HCT116 (cell line): ENCODE measurements at regions not wholly inside any gene's neighbourhood (a gene's known extent, or its start where the extent isn't known, plus 50 kb on each side); places are given as distances from the start of the nearest gene placed in this dataset.

ENCODE experiments used
- ATAC-seq: fragments of 200-7000 bp; cut with Tn5 transposase; 2 replicates; pipeline ENCODE4 v1.9.1; 2020; ENCODE audit warnings: mild to moderate bottlenecking, moderate library complexity
- BruUV-seq: library from RNA; stranded (reverse); fragments of 400-500 nt; replicated peaks from 2 replicates; lab custom pipeline; 2021; lab: Mats Ljungman, UMichigan
- CTCF ChIA-PET: fragments of 300-600 bp; sonication (Branson Sonifier 250); formaldehyde crosslinking; loops from one replicate; lab custom pipeline; 2021; ENCODE audit warnings: antibody characterized with exemption; lab: Charles Lee
- POLR2A ChIA-PET: fragments of 300-600, 350-600 bp; sonication (Branson Sonifier 250); formaldehyde crosslinking; loops from one replicate; lab custom pipeline; 2021; ENCODE audit warnings: antibody characterized with exemption; lab: Charles Lee
- RAD21 ChIA-PET, 2 experiments: fragments of 300-600 bp; sonication (Branson Sonifier 250); formaldehyde crosslinking; loops; one replicate each; lab custom pipeline; 2023; ENCODE audit warnings: low total read pairs in 2 of 2; ENCODE audit not compliant: uncharacterized antibody in 2 of 2, unreplicated experiment in 2 of 2, low non-redundant PET in 1 of 2; lab: Charles Lee
- DNase-seq: peaks from one replicate; pipeline ENCODE4 v3.0.0-alpha.2; 2010; ENCODE audit warnings: low read depth, low spot score
- H2AFZ ChIP-seq: fragments of 200-600 bp; shearing (Covaris generic), sonication (generic); 2 replicates; pipeline ENCODE4 v1.6.1; 2017; ENCODE audit warnings: low read depth, mixed run types, mixed read lengths, antibody characterized with exemption, low read length; ENCODE audit not compliant: poor library complexity, severe bottlenecking
- H3K27ac ChIP-seq: 2 replicates; pipeline ENCODE4 v1.5.1; 2012; ENCODE audit warnings: low read depth, low read length
- H3K27me3 ChIP-seq: fragments of 200-600 bp; sonication (generic); 2 replicates; pipeline ENCODE4 v1.6.1; 2016; ENCODE audit warnings: mixed run types, low read length, mixed read lengths; ENCODE audit not compliant: insufficient read depth
- H3K36me3 ChIP-seq, 2 experiments: fragments of 200-500 bp in 1 of 2; fragments of 200-600 bp in 1 of 2; sonication (Bioruptor generic) in 1 of 2; sonication (generic) in 1 of 2; 2 replicates each; pipeline versions ENCODE4 v1.5.1 to v1.6.1; 2014 to 2016; ENCODE audit warnings: low read length in 2 of 2, inconsistent platforms in 1 of 2, mixed read lengths in 1 of 2, mixed run types in 1 of 2; ENCODE audit not compliant: insufficient read depth in 2 of 2, control insufficient read depth in 1 of 2
- H3K4me1 ChIP-seq, 2 experiments: fragments of 200-600 bp in 1 of 2; sonication (generic) in 1 of 2; 2 replicates each; pipeline versions ENCODE4 v1.5.1 to v1.6.1; 2012 to 2017; ENCODE audit warnings: low read length in 2 of 2, inconsistent platforms in 1 of 2, mild to moderate bottlenecking in 1 of 2, mixed read lengths in 1 of 2, mixed run types in 1 of 2, moderate library complexity in 1 of 2; ENCODE audit not compliant: insufficient read depth in 2 of 2, control insufficient read depth in 1 of 2
- H3K4me2 ChIP-seq: fragments of 200-600 bp; sonication (generic); 2 replicates; pipeline ENCODE4 v1.6.1; 2017; ENCODE audit warnings: mixed run types, low read length, mixed read lengths
- H3K4me3 ChIP-seq, 2 experiments: fragments of 200-600 bp in 1 of 2; sonication (generic) in 1 of 2; replicated peaks in 1 of 2; 2 replicates each; pipeline ENCODE4 v1.5.1; 2011 to 2016; ENCODE audit warnings: low read length in 2 of 2, control low read depth in 1 of 2, low read depth in 1 of 2, mild to moderate bottlenecking in 1 of 2, mixed read lengths in 1 of 2, mixed run types in 1 of 2
- H3K79me2 ChIP-seq: fragments of 200-600 bp; sonication (generic); 2 replicates; pipeline ENCODE4 v1.6.1; 2017; ENCODE audit warnings: mild to moderate bottlenecking, mixed run types, low read length, moderate library complexity, mixed read lengths; ENCODE audit not compliant: insufficient read depth
- H3K9ac ChIP-seq: fragments of 200-600 bp; sonication (generic); 2 replicates; pipeline ENCODE4 v1.6.1; 2016; ENCODE audit warnings: low read length, mixed read lengths
- H3K9me2 ChIP-seq: fragments of 200-600 bp; sonication (generic), shearing (Covaris generic); 2 replicates; pipeline ENCODE4 v1.6.1; 2017; ENCODE audit warnings: mixed run types, mild to moderate bottlenecking, moderate library complexity; ENCODE audit not compliant: insufficient read depth
- H3K9me3 ChIP-seq, 2 experiments: fragments of 200-500 bp in 1 of 2; fragments of 200-600 bp in 1 of 2; sonication (Bioruptor generic) in 1 of 2; sonication (generic) in 1 of 2; 2 replicates each; pipeline ENCODE4 v1.6.1; 2014 to 2017; ENCODE audit warnings: low read length in 2 of 2, mixed read lengths in 2 of 2, inconsistent platforms in 1 of 2, low read depth in 1 of 2, mild to moderate bottlenecking in 1 of 2, mixed run types in 1 of 2, moderate library complexity in 1 of 2; ENCODE audit not compliant: control insufficient read depth in 1 of 2, insufficient read depth in 1 of 2
- H4K20me1 ChIP-seq: fragments of 200-600 bp; sonication (generic), shearing (Covaris generic); 2 replicates; pipeline ENCODE4 v1.6.1; 2017; ENCODE audit warnings: mixed run types, mild to moderate bottlenecking, moderate library complexity; ENCODE audit not compliant: insufficient read depth
- CBX3 ChIP-seq: IDR thresholded peaks from 2 replicates; pipeline ENCODE4 v1.6.1; 2012; ENCODE audit warnings: low read depth
- CEBPB ChIP-seq: IDR thresholded peaks from 2 replicates; pipeline ENCODE4 v1.6.1; 2012; ENCODE audit warnings: low read depth
- CTCF ChIP-seq, 3 experiments: fragments of 200-600 bp in 1 of 3; sonication (generic) in 1 of 3; IDR thresholded peaks in 2 of 3; conservative IDR thresholded peaks in 1 of 3; 2 replicates each; pipeline ENCODE4 v1.5.1; 2012 to 2017; ENCODE audit warnings: low read depth in 2 of 3, low read length in 2 of 3, antibody characterized with exemption in 1 of 3, borderline replicate concordance in 1 of 3, control low read depth in 1 of 3, mild to moderate bottlenecking in 1 of 3, mixed read lengths in 1 of 3, mixed run types in 1 of 3, moderate library complexity in 1 of 3; ENCODE audit not compliant: insufficient read depth in 1 of 3
- EGR1 ChIP-seq: IDR thresholded peaks from 2 replicates; pipeline ENCODE4 v1.6.1; 2012; ENCODE audit warnings: low read depth
- ELF1 ChIP-seq: IDR thresholded peaks from 2 replicates; pipeline ENCODE4 v1.6.1; 2012; ENCODE audit warnings: low read depth, borderline replicate concordance
- EZH2 ChIP-seq: fragments of 200-600 bp; sonication (generic); IDR thresholded peaks from 2 replicates; pipeline ENCODE4 v1.6.1; 2017; ENCODE audit warnings: antibody characterized with exemption, mixed run types
- EZH2phosphoT487 ChIP-seq: fragments of 200-600 bp; IDR thresholded peaks from 2 replicates; pipeline ENCODE4 v1.6.1; 2018; ENCODE audit warnings: antibody characterized with exemption, borderline replicate concordance
- FOSL1 ChIP-seq: IDR thresholded peaks from 2 replicates; pipeline ENCODE4 v1.6.1; 2012; ENCODE audit warnings: low read depth
- JUND ChIP-seq: IDR thresholded peaks from 2 replicates; pipeline ENCODE4 v1.6.1; 2012
- POLR2AphosphoS5 ChIP-seq: IDR thresholded peaks from 2 replicates; pipeline ENCODE4 v1.6.1; 2011; ENCODE audit warnings: mild to moderate bottlenecking, low read depth, low read length, moderate library complexity
- RAD21 ChIP-seq: IDR thresholded peaks from 2 replicates; pipeline ENCODE4 v1.6.1; 2012; ENCODE audit warnings: low read depth, mild to moderate bottlenecking
- REST ChIP-seq: IDR thresholded peaks from 2 replicates; pipeline ENCODE4 v1.6.1; 2012; ENCODE audit warnings: low read depth
- SIN3A ChIP-seq: IDR thresholded peaks from 2 replicates; pipeline ENCODE4 v1.6.1; 2012; ENCODE audit warnings: low read depth
- SRF ChIP-seq: IDR thresholded peaks from 2 replicates; pipeline ENCODE4 v1.6.1; 2012; ENCODE audit warnings: low read depth
- TCF7L2 ChIP-seq: IDR thresholded peaks from 2 replicates; pipeline ENCODE4 v1.7.0; 2011; ENCODE audit warnings: borderline replicate concordance, inconsistent platforms; ENCODE audit not compliant: insufficient read depth, insufficient read length; ENCODE audit errors: extremely low read depth
- YY1 ChIP-seq: IDR thresholded peaks from 2 replicates; pipeline ENCODE4 v1.6.1; 2011; ENCODE audit warnings: low read length, low read depth, moderate library complexity, mild to moderate bottlenecking; ENCODE audit not compliant: insufficient replicate concordance; ENCODE audit errors: extremely low read depth
- ZFX ChIP-seq: fragments of 450-650 bp; IDR thresholded peaks from 2 replicates; pipeline ENCODE4 v1.6.1; 2017
- ZNF274 ChIP-seq: fragments of 200-500 bp; sonication (Bioruptor generic); IDR thresholded peaks from 2 replicates; pipeline ENCODE4 v1.6.1; 2014; ENCODE audit warnings: mild to moderate bottlenecking, low read depth, low read length, inconsistent platforms
- intact Hi-C: fragments of 100-400 bp; cut with micrococcal nuclease; formaldehyde crosslinking; loops from 2 replicates; pipeline ENCODE4 v1.10.0; 2022
- TF ChIP-seq, protein P1 (sequence below): IDR thresholded peaks from 2 replicates; pipeline ENCODE4 v1.6.1; 2012
- TF ChIP-seq, protein P2 (sequence below): IDR thresholded peaks from 2 replicates; pipeline ENCODE4 v1.6.1; 2012

GRCh38 chr4:149187726-149188125 is 627.9 kb downstream of the IQCM start:
- RAD21 ChIA-PET, result no interaction called here
- Histone ChIP-seq H4K20me1 (no peaks in the 10 kb centered on the region), H2AFZ (no peak overlapping the region)

More at GRCh38 chr4:149187726-149188125, 627.9 kb downstream of the IQCM start:
- DNase-seq (no peak), ATAC-seq (no peak)
- TF ChIP-seq, protein P1, sequence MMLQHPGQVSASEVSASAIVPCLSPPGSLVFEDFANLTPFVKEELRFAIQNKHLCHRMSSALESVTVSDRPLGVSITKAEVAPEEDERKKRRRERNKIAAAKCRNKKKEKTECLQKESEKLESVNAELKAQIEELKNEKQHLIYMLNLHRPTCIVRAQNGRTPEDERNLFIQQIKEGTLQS, result no peak
- TF ChIP-seq CEBPB, result no peak
- no peak for TF ChIP-seq FOSL1
- TF ChIP-seq EZH2phosphoT487, result no peak
- TF ChIP-seq RAD21, result no peak
- no peak for TF ChIP-seq SIN3A
- TF ChIP-seq ELF1, result no peak
- no peak for TF ChIP-seq POLR2AphosphoS5
- TF ChIP-seq CBX3, result no peak
- no peak for TF ChIP-seq REST
- TF ChIP-seq EZH2, result no peak
- TF ChIP-seq TCF7L2, result no peak
- TF ChIP-seq, protein P2, sequence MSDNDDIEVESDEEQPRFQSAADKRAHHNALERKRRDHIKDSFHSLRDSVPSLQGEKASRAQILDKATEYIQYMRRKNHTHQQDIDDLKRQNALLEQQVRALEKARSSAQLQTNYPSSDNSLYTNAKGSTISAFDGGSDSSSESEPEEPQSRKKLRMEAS, result no peak
- TF ChIP-seq CTCF (IDR thresholded peaks at IDR 0.05 in 2 of 3, conservative IDR thresholded peaks at IDR 0.05 in 1 of 3; ENCODE audit: borderline replicate concordance in 1 of 3, insufficient read depth in 1 of 3, low read depth in 2 of 3, low read length in 2 of 3), result no peak
- no peak for TF ChIP-seq JUND
- TF ChIP-seq ZNF274, result no peak
- no peak for TF ChIP-seq ZFX
- TF ChIP-seq SRF, result no peak
- no peak for TF ChIP-seq YY1
- no peak for TF ChIP-seq EGR1
- H3K9ac ChIP-seq, result no peak overlapping the region
- ChIA-PET POLR2A (no interaction called here), CTCF (no interaction called here)
- H3K27ac ChIP-seq, result no peak overlapping the region
- BruUV-seq, result no TSS peak
- no peaks in the 10 kb centered on the region for H3K9me2 ChIP-seq
- no peak overlapping the region for H3K4me2 ChIP-seq
- H3K9me3 ChIP-seq, result no peaks in the 10 kb centered on the region
- H3K36me3 ChIP-seq, result no peaks in the 10 kb centered on the region
- H3K27me3 ChIP-seq, result no peaks in the 10 kb centered on the region
- intact Hi-C loops, result no loop called here
- H3K4me1 ChIP-seq, result no peaks in the 10 kb centered on the region
- no peak overlapping the region for H3K4me3 ChIP-seq
- no peaks in the 10 kb centered on the region for H3K79me2 ChIP-seq
